Mucosa of descending colon (tissue), 3 donors: ENCODE measurements at regions not wholly inside any gene's neighbourhood (a gene's known extent, or its start where the extent isn't known, plus 50 kb on each side); places are given as distances from the start of the nearest gene placed in this dataset.

Source experiments
- ATAC-seq: fragments of 200-7000 bp; cut with Tn5 transposase; one replicate; pipeline ENCODE4 v1.9.1; 2020; ENCODE audit warnings: mild to moderate bottlenecking, moderate library complexity
- DNase-seq, 3 donors: peaks; one replicate each; pipeline ENCODE4 v3.0.0-alpha.2; 2020
- H3K36me3 ChIP-seq: fragments of 200-600 bp; one replicate; pipeline ENCODE4 v1.8.0; 2021; ENCODE audit warnings: low read depth, mild to moderate bottlenecking
- H3K4me1 ChIP-seq: fragments of 200-600 bp; one replicate; pipeline ENCODE4 v1.8.0; 2021; ENCODE audit warnings: low read depth, mild to moderate bottlenecking
- H3K4me3 ChIP-seq: fragments of 200-600 bp; one replicate; pipeline ENCODE4 v1.8.0; 2021; ENCODE audit warnings: mild to moderate bottlenecking
- H3K9me3 ChIP-seq: fragments of 200-600 bp; one replicate; pipeline ENCODE4 v1.8.0; 2021; ENCODE audit warnings: mild to moderate bottlenecking
- intact Hi-C, 2 donors: fragments of 100-400 bp; cut with DNase I in 1 of 2; cut with micrococcal nuclease in 1 of 2; formaldehyde crosslinking; loops; one replicate each; pipeline versions ENCODE4 v1.11.0 to v1.11.1; 2022; cut with DNase I, micrococcal nuclease
- TF ChIP-seq, protein P1 (sequence below): fragments of 200-600 bp; IDR thresholded peaks from one replicate; pipeline ENCODE4 v1.8.0; 2022; ENCODE audit warnings: antibody characterized with exemption, mild to moderate bottlenecking
- donor health status: DM: no; HTN: no; CAD: no; lungs with moderate emphysema.
- donor health status: DM: no; HTN: no; CAD: no.
- donor health status: DM: no; HTN: yes; CAD: no.

DNA sequence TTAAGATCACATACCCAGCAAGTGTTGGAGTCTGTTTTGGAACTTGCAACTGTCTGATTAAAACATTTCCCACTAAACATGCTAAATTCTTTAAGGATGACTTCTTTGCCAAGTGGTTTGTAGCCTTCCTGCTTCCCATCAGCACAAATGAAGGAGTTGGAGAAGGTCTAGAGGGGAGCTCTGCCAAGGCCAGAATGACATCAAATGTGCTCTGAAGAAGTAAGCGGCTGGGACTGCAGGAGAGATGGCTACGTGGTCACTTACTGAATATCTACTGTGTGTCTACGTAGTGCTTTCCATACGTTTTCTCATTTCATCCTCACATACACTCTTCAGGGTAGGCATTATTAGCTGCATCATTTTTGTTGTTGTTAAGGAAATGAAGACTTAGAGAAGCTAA lies 135.7 kb upstream of the NLRP1 start:
- no peaks in the 10 kb centered on the region for H3K4me1 ChIP-seq
- DNase-seq (no peak), ATAC-seq (no peak)
- H3K36me3 ChIP-seq, result no peaks in the 10 kb centered on the region
- no peak overlapping the region for H3K4me3 ChIP-seq
- TF ChIP-seq, protein P1, sequence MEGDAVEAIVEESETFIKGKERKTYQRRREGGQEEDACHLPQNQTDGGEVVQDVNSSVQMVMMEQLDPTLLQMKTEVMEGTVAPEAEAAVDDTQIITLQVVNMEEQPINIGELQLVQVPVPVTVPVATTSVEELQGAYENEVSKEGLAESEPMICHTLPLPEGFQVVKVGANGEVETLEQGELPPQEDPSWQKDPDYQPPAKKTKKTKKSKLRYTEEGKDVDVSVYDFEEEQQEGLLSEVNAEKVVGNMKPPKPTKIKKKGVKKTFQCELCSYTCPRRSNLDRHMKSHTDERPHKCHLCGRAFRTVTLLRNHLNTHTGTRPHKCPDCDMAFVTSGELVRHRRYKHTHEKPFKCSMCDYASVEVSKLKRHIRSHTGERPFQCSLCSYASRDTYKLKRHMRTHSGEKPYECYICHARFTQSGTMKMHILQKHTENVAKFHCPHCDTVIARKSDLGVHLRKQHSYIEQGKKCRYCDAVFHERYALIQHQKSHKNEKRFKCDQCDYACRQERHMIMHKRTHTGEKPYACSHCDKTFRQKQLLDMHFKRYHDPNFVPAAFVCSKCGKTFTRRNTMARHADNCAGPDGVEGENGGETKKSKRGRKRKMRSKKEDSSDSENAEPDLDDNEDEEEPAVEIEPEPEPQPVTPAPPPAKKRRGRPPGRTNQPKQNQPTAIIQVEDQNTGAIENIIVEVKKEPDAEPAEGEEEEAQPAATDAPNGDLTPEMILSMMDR, result no peak
- intact Hi-C loops, result no loop called here
- no peaks in the 10 kb centered on the region for H3K9me3 ChIP-seq

DNA sequence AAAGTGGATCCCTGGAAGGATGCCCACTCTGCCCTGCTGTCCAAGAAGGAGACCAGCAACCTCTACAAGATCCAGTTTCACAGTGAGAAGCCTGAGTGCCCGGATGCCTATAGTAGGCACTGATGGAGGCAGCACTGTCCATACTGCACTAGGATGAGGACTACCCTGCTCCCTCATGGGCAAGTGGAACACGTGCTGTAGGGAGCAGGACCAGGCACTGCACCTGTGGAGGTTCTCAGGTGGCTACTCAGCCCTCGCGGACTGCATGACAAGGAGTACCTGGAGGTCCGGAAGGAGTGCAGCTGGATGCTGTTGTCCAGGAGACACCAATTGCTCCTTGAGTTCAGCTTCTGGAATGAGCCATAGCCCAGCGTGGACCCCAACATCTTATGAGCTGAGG lies 146.1 kb upstream of the NLRP1 start:
- DNase-seq, result no peak
- no peak for ATAC-seq
- no peak overlapping the region for H3K4me3 ChIP-seq
- intact Hi-C loops, result no loop called here
- H3K9me3 ChIP-seq, result no peaks in the 10 kb centered on the region
- TF ChIP-seq, protein P1, result no peak
- no peaks in the 10 kb centered on the region for H3K4me1 ChIP-seq
- no peaks in the 10 kb centered on the region for H3K36me3 ChIP-seq

DNA sequence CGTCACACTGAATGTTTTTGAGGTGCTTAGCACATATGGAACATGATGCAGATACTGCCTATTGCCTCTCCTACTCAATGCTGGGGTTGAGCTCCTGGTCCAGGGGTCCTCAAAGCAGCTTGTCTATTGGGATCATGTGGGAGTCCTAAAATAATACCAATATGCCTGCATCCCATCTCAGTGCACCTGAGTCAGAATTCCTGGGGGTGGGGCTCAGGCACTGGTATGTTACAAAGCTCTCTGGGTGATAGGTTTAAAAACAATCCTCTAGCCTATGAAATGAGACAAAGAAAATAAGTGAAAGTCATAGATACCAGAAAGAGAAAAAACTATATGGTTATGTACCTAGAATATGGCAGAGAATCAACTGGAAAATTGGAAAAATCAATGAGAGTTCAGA lies 156.6 kb upstream of the NLRP1 start:
- ATAC-seq, result no peak
- intact Hi-C loops, result no loop called here
- no peak for DNase-seq
- H3K9me3 ChIP-seq, result no peaks in the 10 kb centered on the region
- no peaks in the 10 kb centered on the region for H3K36me3 ChIP-seq
- H3K4me3 ChIP-seq, result no peak overlapping the region
- TF ChIP-seq, protein P1, result no peak
- no peaks in the 10 kb centered on the region for H3K4me1 ChIP-seq

DNA sequence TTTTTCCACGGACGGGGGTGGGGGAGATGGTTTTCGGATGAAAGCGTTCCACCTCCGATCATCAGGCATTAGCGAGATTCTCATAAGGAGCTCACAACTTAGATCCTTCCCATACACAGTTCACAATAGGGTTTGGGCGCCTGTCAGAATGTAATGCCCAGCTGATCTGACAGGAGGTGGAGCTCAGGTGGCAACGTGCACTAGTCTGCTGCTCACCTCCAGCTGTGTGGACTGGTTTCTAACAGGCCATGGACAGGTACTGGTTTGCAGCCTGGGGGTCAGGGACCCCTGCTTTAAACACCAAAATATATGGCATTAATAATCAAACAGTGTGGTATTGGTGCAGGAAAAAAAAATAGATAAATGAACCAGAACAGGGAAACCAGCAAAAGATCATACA lies 157.5 kb upstream of the NLRP1 start:
- Histone ChIP-seq H3K4me1 (no peaks in the 10 kb centered on the region), H3K4me3 (no peak overlapping the region), H3K36me3 (no peaks in the 10 kb centered on the region), H3K9me3 (no peaks in the 10 kb centered on the region)
- TF ChIP-seq, protein P1, result no peak
- ATAC-seq (no peak), DNase-seq (no peak)
- intact Hi-C loops, result no loop called here

DNA sequence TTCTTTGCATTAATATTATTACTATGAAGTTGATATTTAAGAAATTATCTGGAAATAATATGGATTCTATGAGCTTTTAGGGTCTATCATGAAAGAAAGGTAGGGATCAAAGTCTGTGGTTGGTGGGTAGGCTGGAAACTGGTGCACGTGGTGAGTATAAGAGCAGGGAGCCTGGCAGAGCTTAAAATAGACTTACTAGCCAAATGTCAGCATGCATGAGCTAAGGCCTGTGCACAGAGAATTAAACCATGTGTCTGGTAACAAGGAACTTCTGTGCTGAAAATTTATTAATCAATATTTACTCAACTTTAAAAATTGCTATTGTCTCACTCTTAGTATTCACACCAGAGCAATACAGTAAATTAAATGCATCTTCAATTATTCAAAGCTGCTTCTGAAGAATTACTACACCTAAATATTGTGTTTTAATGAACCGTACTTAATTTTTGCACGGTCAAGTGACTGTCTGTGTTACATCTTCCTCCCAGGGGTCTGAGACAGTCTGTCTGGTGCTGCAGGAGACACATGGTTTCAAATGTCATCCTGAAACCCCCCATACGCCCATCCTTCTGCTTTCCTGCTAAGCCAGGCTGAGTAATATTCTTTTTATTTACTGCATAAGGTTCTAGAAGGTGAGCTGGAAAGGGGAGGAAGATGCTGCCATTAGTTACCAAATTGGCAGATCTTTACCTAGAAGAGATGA lies 161.0 kb upstream of the NLRP1 start:
- Histone ChIP-seq H3K4me1 (no peaks in the 10 kb centered on the region), H3K4me3 (no peak overlapping the region)
- intact Hi-C loops, result no loop called here

More for the DNA sequence above, 161.0 kb upstream of the NLRP1 start:
- Histone ChIP-seq H3K9me3 (no peaks in the 10 kb centered on the region), H3K36me3 (no peaks in the 10 kb centered on the region)
- ATAC-seq (no peak), DNase-seq (no peak)
- TF ChIP-seq, protein P1, result no peak
